ENCODE measurements at regions not wholly inside any gene's neighbourhood (a gene's known extent, or its start where the extent isn't known, plus 50 kb on each side); places are given as distances from the start of the nearest gene placed in this dataset.
"Not testable (repeated sequence)": the region's sequence is repeated elsewhere in the genome, so short reads cannot be mapped to it uniquely, and the experiment has no call there.

DNA sequence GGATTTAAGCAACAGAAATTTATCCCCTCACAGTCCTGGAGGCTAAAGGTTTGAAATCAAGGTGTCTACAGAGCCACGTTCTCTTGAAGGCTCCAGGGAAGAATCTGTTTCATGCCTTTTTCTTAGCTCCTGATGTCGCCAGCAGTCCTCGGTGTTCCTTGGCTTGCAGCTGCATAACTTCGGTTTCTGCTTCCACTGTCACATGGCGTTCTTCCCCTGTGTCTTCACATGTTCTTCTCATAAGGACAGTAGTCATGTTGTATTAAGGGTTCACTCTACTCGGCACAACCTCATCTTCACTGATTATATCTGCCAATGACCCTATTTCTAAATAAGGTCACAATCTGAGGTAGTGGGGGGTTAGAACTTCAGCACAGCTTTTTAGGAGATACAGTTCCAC, 65.2 kb downstream of the B4GALT7 start:
- TF ChIP-seq, protein P1, sequence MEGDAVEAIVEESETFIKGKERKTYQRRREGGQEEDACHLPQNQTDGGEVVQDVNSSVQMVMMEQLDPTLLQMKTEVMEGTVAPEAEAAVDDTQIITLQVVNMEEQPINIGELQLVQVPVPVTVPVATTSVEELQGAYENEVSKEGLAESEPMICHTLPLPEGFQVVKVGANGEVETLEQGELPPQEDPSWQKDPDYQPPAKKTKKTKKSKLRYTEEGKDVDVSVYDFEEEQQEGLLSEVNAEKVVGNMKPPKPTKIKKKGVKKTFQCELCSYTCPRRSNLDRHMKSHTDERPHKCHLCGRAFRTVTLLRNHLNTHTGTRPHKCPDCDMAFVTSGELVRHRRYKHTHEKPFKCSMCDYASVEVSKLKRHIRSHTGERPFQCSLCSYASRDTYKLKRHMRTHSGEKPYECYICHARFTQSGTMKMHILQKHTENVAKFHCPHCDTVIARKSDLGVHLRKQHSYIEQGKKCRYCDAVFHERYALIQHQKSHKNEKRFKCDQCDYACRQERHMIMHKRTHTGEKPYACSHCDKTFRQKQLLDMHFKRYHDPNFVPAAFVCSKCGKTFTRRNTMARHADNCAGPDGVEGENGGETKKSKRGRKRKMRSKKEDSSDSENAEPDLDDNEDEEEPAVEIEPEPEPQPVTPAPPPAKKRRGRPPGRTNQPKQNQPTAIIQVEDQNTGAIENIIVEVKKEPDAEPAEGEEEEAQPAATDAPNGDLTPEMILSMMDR (IDR thresholded peaks at IDR 0.05) = not testable (repeated sequence)
- not testable (repeated sequence) for TF ChIP-seq POLR2AphosphoS5 (IDR thresholded peaks at IDR 0.05; ENCODE audit: low read depth, low read length)

Data from Panc1 (cell line).